HG03571 (cell line): ENCODE measurements at regions not wholly inside any gene's neighbourhood (a gene's known extent, or its start where the extent isn't known, plus 50 kb on each side); places are given as distances from the start of the nearest gene placed in this dataset.

Source experiments
- ATAC-seq: cut with Tn5 transposase; IDR thresholded peaks from one replicate; pipeline ENCODE4 v1.9.1; 2021; ENCODE audit not compliant: unreplicated experiment

GRCh38 chr15:99440551-99441443 is 125.0 kb upstream of the MEF2A start:
- ATAC-seq = no peak

- no peak for ATAC-seq
Observed at GRCh38 chr15:99441444-99441800, 124.4 kb upstream of the MEF2A start.

DNA sequence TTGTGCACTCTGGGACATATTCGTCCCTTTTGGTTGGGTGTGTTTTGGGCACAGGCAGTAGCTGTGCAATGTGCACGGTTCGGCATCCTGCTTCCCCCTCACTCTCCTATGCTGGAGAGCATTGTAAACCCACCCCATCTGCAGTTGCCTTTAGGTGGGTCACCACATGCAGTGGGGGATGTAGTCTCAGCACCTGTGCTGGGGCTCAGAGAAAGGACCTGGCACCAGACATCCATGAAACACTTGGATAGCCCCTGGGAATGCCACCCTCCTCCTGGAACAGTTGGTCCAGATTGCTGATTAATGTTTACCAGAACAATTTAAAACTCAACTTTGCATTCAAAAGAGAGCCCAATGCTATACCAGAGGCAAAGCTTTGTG is 123.9 kb upstream of the MEF2A start:
- ATAC-seq = no peak

DNA sequence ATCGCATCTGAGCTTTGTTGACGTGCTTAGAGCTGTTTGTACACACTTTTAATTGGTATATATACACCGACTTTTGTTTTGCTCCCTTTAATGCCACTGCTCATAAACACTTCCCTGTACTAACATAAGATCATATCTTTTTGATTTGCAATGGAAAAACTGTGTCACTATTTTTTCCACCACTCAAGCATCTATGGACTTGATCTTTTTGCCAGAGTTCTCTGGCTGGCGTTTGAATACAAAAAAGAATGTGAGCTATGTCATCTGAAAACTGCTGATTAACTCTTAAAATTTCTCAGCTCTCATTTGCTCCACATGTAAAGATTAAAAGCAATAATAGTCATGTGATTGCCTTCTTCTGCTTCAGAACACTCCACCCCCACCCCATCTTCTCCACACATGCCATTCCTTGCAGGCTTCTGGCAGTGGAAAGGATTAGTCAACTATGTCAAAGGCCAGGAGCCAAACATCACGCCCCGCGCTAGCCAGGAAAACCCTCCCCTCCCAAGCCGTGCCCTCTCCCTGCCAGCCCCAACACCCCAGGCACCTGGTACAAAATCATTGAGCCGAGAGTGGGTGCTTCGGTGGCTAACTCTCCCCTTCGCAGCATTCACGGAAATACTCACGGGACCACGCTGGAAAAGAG is 123.4 kb upstream of the MEF2A start:
- ATAC-seq = no peak

DNA sequence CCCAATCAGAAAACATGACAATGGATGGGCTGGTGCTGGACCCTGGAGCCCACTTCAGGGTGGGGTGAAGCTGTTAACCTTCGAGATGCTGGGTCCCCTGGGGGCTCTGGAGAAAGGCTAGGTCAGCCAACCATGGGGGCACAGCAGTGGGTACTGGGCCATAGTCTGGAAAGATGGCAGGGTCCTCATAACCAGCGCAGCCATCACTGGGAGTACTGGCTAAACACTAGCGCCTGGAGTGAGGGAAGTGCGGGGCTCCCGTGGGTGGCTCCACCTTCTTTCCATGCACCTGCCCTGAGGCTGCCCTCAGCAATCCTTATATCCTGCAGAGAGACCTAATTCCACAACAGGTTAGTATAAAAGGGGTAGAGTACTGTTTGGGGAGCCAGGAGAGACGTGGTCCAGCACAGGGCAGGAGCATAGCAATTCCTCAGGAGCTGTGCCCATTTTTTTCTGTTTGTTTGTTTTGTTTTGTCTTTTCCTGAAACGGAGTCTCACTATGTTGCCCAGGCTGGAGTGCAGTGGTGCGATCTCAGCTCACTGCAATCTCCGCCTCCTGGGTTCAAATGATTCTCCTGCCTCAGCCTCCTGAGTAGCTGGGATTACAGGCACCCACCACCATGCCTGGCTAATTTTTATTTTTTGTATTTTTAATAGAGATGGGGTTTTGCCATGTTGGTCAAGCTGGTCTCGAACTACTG is 122.6 kb upstream of the MEF2A start:
- ATAC-seq = no peak

DNA sequence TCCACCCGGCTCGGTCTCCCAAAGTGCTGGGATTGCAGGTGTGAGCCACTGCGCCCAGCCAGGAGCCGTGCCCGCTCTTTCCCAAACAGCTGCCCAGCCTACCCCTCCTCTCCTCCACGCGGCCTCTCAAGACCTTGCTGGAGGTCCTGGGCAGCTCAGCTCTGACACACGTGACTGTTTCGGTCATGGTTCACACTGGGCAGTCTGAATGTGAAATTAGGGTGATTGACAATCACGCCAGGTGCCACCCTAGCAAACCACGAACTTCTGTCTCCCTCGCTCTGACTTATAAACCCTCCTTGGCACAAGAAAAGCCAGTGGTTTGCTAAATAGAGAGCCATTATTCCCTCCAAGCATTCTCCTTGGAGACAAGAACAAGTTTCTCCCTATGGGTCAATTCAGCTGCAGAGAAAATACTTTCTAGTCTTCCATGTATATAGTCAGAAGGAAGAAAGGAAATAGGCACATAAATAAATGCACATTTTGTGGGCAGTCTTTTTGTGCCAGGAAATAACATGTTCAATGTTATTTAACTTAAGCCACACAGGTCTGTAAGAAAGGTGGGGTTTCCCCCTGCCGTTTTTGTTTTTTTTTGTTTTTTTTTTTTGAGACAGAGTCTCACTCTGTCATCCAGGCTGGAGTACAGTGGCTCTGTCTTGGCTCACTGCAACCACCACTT is 121.9 kb upstream of the MEF2A start:
- no peak for ATAC-seq

GRCh38 chr15:99445272-99445850 is 120.4 kb upstream of the MEF2A start:
- no peak for ATAC-seq

DNA sequence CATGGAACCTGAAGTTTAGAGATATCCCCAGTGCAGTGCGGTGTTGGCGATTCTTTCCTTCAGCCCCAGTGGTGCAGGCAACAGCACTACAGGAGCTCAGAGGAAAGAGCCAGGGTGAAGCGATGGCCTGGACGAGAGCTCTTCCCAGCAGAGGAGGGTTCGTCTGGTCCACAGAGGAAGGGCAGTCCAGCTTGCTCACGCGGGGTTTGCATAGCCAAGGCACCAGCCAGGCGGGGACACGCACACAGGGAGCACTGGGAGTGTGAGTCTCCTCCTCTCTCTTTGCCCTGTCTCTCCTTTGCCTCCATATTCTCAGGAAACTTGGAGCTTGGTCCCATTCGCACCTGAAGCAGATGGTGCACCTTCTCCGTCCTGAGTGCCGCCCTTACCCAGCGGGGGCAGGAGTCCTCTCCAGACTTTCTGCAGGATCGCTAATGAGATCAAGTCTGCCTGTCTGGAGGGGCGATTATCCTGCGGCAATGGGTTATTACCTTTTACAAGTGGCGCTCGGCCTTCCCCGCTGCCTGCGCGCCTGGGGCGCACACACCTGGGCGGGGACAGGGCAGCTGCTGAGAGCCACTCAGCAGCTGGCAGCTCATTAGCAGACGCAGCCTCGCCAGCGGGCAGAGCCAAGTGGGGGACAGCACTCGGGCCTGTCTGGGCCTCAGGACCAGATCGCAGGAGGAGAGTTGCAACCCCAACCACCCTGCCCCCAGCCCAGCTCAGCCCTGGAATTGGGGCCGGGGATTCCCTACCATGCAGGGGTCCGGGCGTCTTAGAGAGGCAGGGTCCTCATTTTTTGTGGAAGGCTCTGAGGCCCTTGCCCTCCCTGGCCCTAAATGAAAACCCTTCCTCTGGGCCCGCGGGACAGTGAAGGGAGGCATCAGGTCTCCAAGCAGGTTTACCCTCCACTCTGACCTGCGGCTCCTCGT is 119.0 kb upstream of the MEF2A start:
- ATAC-seq = no peak

- no peak for ATAC-seq
Observed at GRCh38 chr15:99447497-99448371, 118.0 kb upstream of the MEF2A start.

- no peak for ATAC-seq
Observed at GRCh38 chr15:99449514-99449913, 116.3 kb upstream of the MEF2A start.

DNA sequence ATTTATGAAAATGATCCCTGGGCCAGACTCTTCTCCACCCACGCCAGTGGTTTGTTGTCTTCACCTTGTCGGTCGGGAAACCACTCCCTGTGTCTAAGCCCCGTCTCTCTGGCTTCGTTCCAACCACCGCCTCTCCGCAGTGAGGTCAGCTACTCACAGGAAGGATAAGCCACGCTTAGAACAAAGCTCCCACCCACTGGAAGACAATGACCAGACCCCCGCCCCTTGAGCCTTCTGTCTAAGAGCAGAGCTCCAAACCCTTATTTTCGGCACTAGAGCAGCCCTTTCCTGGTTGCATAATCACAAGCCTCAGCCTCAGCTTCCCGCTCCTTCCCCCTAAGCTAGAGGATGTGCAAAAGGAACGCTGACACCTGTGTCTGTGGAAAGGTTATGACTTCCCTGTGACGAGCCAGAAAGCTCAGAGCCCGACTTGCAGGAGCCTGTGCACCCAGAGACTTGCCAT is 114.9 kb upstream of the MEF2A start:
- no peak for ATAC-seq

- ATAC-seq = no peak
Observed at GRCh38 chr15:99451484-99451883, 114.3 kb upstream of the MEF2A start.

GRCh38 chr15:99452010-99452409 is 113.8 kb upstream of the MEF2A start:
- no peak for ATAC-seq

GRCh38 chr15:99452728-99453636 is 112.8 kb upstream of the MEF2A start:
- peak; percentile 96 for ATAC-seq

- ATAC-seq = no peak
Observed at GRCh38 chr15:99453637-99454030, 112.2 kb upstream of the MEF2A start.

- no peak for ATAC-seq
Observed at GRCh38 chr15:99454107-99454809, 111.5 kb upstream of the MEF2A start.
